HG03469 (cell line): ENCODE measurements at regions not wholly inside any gene's neighbourhood (a gene's known extent, or its start where the extent isn't known, plus 50 kb on each side); places are given as distances from the start of the nearest gene placed in this dataset.

Experiments
- ATAC-seq: cut with Tn5 transposase; IDR thresholded peaks from one replicate; pipeline ENCODE4 v1.9.1; 2021; ENCODE audit warnings: mild to moderate bottlenecking, moderate library complexity, moderate number of reproducible peaks; ENCODE audit not compliant: unreplicated experiment

GRCh38 chr13:34826432-34826831 lies 115.6 kb upstream of the NBEA start:
- no peak for ATAC-seq

GRCh38 chr13:34833562-34834182 lies 108.4 kb upstream of the NBEA start:
- no peak for ATAC-seq

- ATAC-seq = peak; percentile 66
These were observed 99.6 kb upstream of the NBEA start for GRCh38 chr13:34842466-34842865.

- ATAC-seq = no peak
These were observed 94.3 kb upstream of the NBEA start for GRCh38 chr13:34847766-34848165.

- ATAC-seq = no peak
These were observed 92.7 kb upstream of the NBEA start for GRCh38 chr13:34849406-34849805.

- ATAC-seq = no peak
These were observed 88.9 kb upstream of the NBEA start for GRCh38 chr13:34853161-34853560.

- ATAC-seq = no peak
These were observed 84.3 kb upstream of the NBEA start for GRCh38 chr13:34857558-34858325.

GRCh38 chr13:34862311-34862710 lies 79.8 kb upstream of the NBEA start:
- no peak for ATAC-seq

GRCh38 chr13:34862716-34863115 lies 79.4 kb upstream of the NBEA start:
- no peak for ATAC-seq

- no peak for ATAC-seq
These were observed 78.5 kb upstream of the NBEA start for GRCh38 chr13:34863360-34864135.

- ATAC-seq = no peak
These were observed 77.4 kb upstream of the NBEA start for GRCh38 chr13:34864671-34865070.

GRCh38 chr13:34867590-34867989 lies 74.5 kb upstream of the NBEA start:
- no peak for ATAC-seq

GRCh38 chr13:34868733-34869132 lies 73.3 kb upstream of the NBEA start:
- no peak for ATAC-seq

GRCh38 chr13:34869696-34870095 lies 72.4 kb upstream of the NBEA start:
- no peak for ATAC-seq

GRCh38 chr13:34878329-34878728 lies 63.7 kb upstream of the NBEA start:
- no peak for ATAC-seq

- ATAC-seq = no peak
These were observed 62.2 kb upstream of the NBEA start for GRCh38 chr13:34879851-34880250.

GRCh38 chr13:34881494-34881893 lies 60.6 kb upstream of the NBEA start:
- no peak for ATAC-seq

- ATAC-seq = no peak
These were observed 58.7 kb upstream of the NBEA start for GRCh38 chr13:34883396-34883795.

- ATAC-seq = no peak
These were observed 57.7 kb upstream of the NBEA start for GRCh38 chr13:34884366-34884765.

- ATAC-seq = no peak
These were observed 55.8 kb upstream of the NBEA start for GRCh38 chr13:34886121-34886875.

GRCh38 chr13:34886987-34887386 lies 55.1 kb upstream of the NBEA start:
- no peak for ATAC-seq
